HepG2 (cell line): ENCODE measurements at regions not wholly inside any gene's neighbourhood (a gene's known extent, or its start where the extent isn't known, plus 50 kb on each side); places are given as distances from the start of the nearest gene placed in this dataset.

Experiments used
- ATAC-seq: fragments of 200-7000 bp; cut with Tn5 transposase; 3 replicates; pipeline ENCODE4 v1.9.1; 2020; ENCODE audit warnings: mild to moderate bottlenecking, moderate library complexity
- BruUV-seq: library from RNA; stranded (reverse); fragments of 400-500 nt; replicated peaks from 2 replicates; lab custom pipeline; 2021; lab: Mats Ljungman, UMichigan
- CTCF ChIA-PET: fragments of 300-600 bp; formaldehyde crosslinking; extraction: SDS; loops from one replicate; lab custom pipeline; 2021; ENCODE audit warnings: low total read pairs, inconsistent platforms, low intra/inter-chr PET ratio; lab: Yijun Ruan, JAX
- POLR2A ChIA-PET: fragments of 350-600 bp; sonication (Branson Sonifier 250); formaldehyde crosslinking; loops from one replicate; lab custom pipeline; 2020; ENCODE audit warnings: antibody characterized with exemption, inconsistent platforms; lab: Yijun Ruan, JAX
- DNase-seq: peaks from one replicate; pipeline ENCODE4 v3.0.0-alpha.2; 2015; ENCODE audit warnings: low spot score
- FAIRE-seq: peaks from 3 replicates; lab custom pipeline; 2011; peaks lifted over from hg19 to GRCh38; lab: Jason Lieb, UNC
- H2AFZ ChIP-seq: one replicate; pipeline ENCODE4 v1.6.1; 2011; ENCODE audit warnings: low read length, inconsistent platforms
- H3K27ac ChIP-seq: fragments of 300-600 bp; 3 replicates; pipeline ENCODE4 v1.8.0; 2011; ENCODE audit warnings: mixed run types, mild to moderate bottlenecking, mixed read lengths, low read length, inconsistent platforms; ENCODE audit not compliant: insufficient read depth; ENCODE audit errors: extremely low read length
- H3K27me3 ChIP-seq, 2 experiments: fragments of 200-600 bp in 1 of 2; 2 replicates in 1 of 2; 3 replicates in 1 of 2; pipeline versions ENCODE4 v1.6.0 to v1.8.0; 2011; ENCODE audit warnings: low read length in 2 of 2, mild to moderate bottlenecking in 2 of 2, moderate library complexity in 2 of 2, inconsistent platforms in 1 of 2; ENCODE audit not compliant: insufficient read depth in 2 of 2, control insufficient read depth in 1 of 2
- H3K36me3 ChIP-seq, 2 experiments: fragments of 200-600 bp in 1 of 2; replicated peaks in 1 of 2; 2 replicates in 1 of 2; 3 replicates in 1 of 2; pipeline versions ENCODE4 v1.5.1 to v1.8.0; 2011; ENCODE audit warnings: low read length in 2 of 2, inconsistent platforms in 1 of 2; ENCODE audit not compliant: insufficient read depth in 2 of 2, control insufficient read depth in 1 of 2
- H3K4me1 ChIP-seq: 2 replicates; pipeline ENCODE4 v1.5.1; 2012; ENCODE audit warnings: low read length, inconsistent platforms; ENCODE audit not compliant: insufficient read depth
- H3K4me2 ChIP-seq: 2 replicates; pipeline ENCODE4 v1.6.0; 2011; ENCODE audit warnings: low read depth, low read length, inconsistent platforms
- H3K4me3 ChIP-seq, 3 experiments: fragments of 200-600 bp in 1 of 3; sonication (generic), shearing (Covaris generic) in 1 of 3; replicated peaks in 1 of 3; 2 replicates each; pipeline ENCODE4 v1.5.1; 2011 to 2016; ENCODE audit warnings: low read length in 3 of 3, inconsistent platforms in 2 of 3, low read depth in 2 of 3, mild to moderate bottlenecking in 2 of 3, control low read depth in 1 of 3, mixed read lengths in 1 of 3; ENCODE audit not compliant: insufficient read depth in 1 of 3
- H3K79me2 ChIP-seq: one replicate; pipeline ENCODE4 v1.6.1; 2011; ENCODE audit warnings: low read length, inconsistent platforms; ENCODE audit not compliant: insufficient read depth
- H3K9ac ChIP-seq: 2 replicates; pipeline ENCODE4 v1.6.0; 2011; ENCODE audit warnings: mild to moderate bottlenecking, low read depth, low read length, inconsistent platforms; ENCODE audit not compliant: insufficient read depth
- H3K9me3 ChIP-seq: 2 replicates; pipeline ENCODE4 v1.5.1; 2012; ENCODE audit warnings: mild to moderate bottlenecking, low read length
- H4K20me1 ChIP-seq: 2 replicates; pipeline ENCODE4 v1.6.0; 2011; ENCODE audit warnings: inconsistent platforms, mild to moderate bottlenecking, low read length, moderate library complexity; ENCODE audit not compliant: insufficient read depth
- BCLAF1 ChIP-seq: fragments of 450-650 bp; IDR thresholded peaks from 2 replicates; pipeline ENCODE4 v1.6.1; 2017; ENCODE audit warnings: mild to moderate bottlenecking
- HCFC1 ChIP-seq: fragments of 150-350 bp; IDR thresholded peaks from 2 replicates; pipeline ENCODE4 v1.6.1; 2014; ENCODE audit warnings: low read depth, low read length
- JUN ChIP-seq: sonication (generic); formaldehyde crosslinking; IDR thresholded peaks from 2 replicates; pipeline ENCODE4 v1.4.0; 2020; ENCODE audit warnings: mild to moderate bottlenecking, missing genetic modification reagents
- MXD1 ChIP-seq: sonication (generic); formaldehyde crosslinking; IDR thresholded peaks from 2 replicates; pipeline ENCODE4 v1.4.0; 2020; ENCODE audit warnings: mild to moderate bottlenecking, missing genetic modification reagents
- POGZ ChIP-seq: sonication (generic); formaldehyde crosslinking; IDR thresholded peaks from 2 replicates; pipeline ENCODE4 v1.4.0; 2020; ENCODE audit warnings: mild to moderate bottlenecking, missing genetic modification reagents
- SIN3B ChIP-seq: fragments of 150-350 bp; IDR thresholded peaks from 2 replicates; pipeline ENCODE4 v1.6.1; 2014; ENCODE audit warnings: low read length
- ZBTB7A ChIP-seq: sonication (generic); formaldehyde crosslinking; IDR thresholded peaks from 2 replicates; pipeline ENCODE4 v1.8.0; 2022; ENCODE audit warnings: mild to moderate bottlenecking, missing genetic modification reagents
- ZNF12 ChIP-seq: sonication (generic); formaldehyde crosslinking; IDR thresholded peaks from 2 replicates; pipeline ENCODE4 v1.5.0; 2020; ENCODE audit warnings: missing genetic modification reagents
- ZNF33B ChIP-seq: sonication (generic); formaldehyde crosslinking; IDR thresholded peaks from 2 replicates; pipeline ENCODE4 v1.5.1; 2020; ENCODE audit warnings: mild to moderate bottlenecking, missing genetic modification reagents
- ZNF382 ChIP-seq: sonication (generic); formaldehyde crosslinking; IDR thresholded peaks from 2 replicates; pipeline ENCODE4 v1.5.0; 2020; ENCODE audit warnings: missing genetic modification reagents, mild to moderate bottlenecking, borderline replicate concordance
- ZNF780A ChIP-seq: sonication (generic); formaldehyde crosslinking; IDR thresholded peaks from 2 replicates; pipeline ENCODE4 v1.8.0; 2022; ENCODE audit warnings: mild to moderate bottlenecking, missing genetic modification reagents, moderate library complexity
- ZZZ3 ChIP-seq: sonication (generic); formaldehyde crosslinking; IDR thresholded peaks from 2 replicates; pipeline ENCODE4 v1.4.0; 2020; ENCODE audit warnings: missing genetic modification reagents, mild to moderate bottlenecking, borderline replicate concordance
- WGBS: methylation state at CpG from one replicate; pipeline ENCODE4 v1.1.6; 2017; ENCODE audit warnings: low lambda C conversion rate; 5-methylcytosine and 5-hydroxymethylcytosine counted together
- in situ Hi-C: cut with HindIII; loops from 2 replicates; pipeline ENCODE4 v1.10.0; 2017; ENCODE audit warnings: low pct_unique_long_range_greater_than_20kb; ENCODE audit not compliant: extremely low pct_ligation_motif_present
- intact Hi-C: fragments of 100-400 bp; cut with micrococcal nuclease; formaldehyde crosslinking; loops from one replicate; pipeline ENCODE4 v1.10.0; 2022; ENCODE audit not compliant: unreplicated experiment
- TF ChIP-seq, protein P1 (sequence below): sonication (generic); formaldehyde crosslinking; IDR thresholded peaks from 2 replicates; pipeline ENCODE4 v1.5.0; 2020; ENCODE audit warnings: mild to moderate bottlenecking, missing genetic modification reagents, moderate library complexity
- TF ChIP-seq, protein P2 (sequence below): sonication (generic); formaldehyde crosslinking; IDR thresholded peaks from 2 replicates; pipeline ENCODE4 v1.4.0; 2020; ENCODE audit warnings: missing genetic modification reagents, borderline replicate concordance

GRCh38 chr11:25536289-25536688 lies 795.6 kb upstream of the ANO3 start (continued):
- no peak for TF ChIP-seq ZZZ3 (CRISPR knock-in tag)
- no peak for TF ChIP-seq POGZ (CRISPR knock-in tag)

DNA sequence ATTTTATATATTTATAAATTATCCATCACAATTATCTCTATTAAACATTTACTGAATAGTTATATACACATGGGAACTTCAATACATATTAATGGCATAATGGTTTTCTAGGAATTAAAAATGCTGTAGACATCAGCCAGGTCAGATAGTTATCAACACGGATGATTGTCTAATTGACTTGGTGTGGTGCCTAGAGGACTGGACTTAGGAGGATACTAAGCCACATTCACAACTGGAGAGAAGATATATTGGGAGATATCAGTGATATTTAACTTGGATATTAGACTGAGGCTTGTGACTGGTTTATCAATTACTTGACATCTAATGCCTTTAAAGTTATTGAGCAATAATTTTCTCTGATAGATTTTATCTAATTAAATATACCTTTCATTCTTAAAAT lies 794.5 kb upstream of the ANO3 start:
- CTCF ChIA-PET: no interaction called here
- Histone ChIP-seq H4K20me1 (no peaks in the 10 kb centered on the region), H3K4me2 (no peak overlapping the region), H2AFZ (no peak overlapping the region), H3K36me3 (no peaks in the 10 kb centered on the region), H3K4me1 (no peaks in the 10 kb centered on the region), H3K27ac (no peak overlapping the region), H3K9me3 (no peaks in the 10 kb centered on the region), H3K4me3 (no peak overlapping the region), H3K27me3 (no peaks in the 10 kb centered on the region), H3K9ac (no peak overlapping the region), H3K79me2 (no peaks in the 10 kb centered on the region)
- WGBS: 35% methylated on average over 1 of the region's 1 CpG
- ATAC-seq (no peak), DNase-seq (no peak), FAIRE-seq (no peak)
- in situ Hi-C loops (no loop called here), intact Hi-C loops (no loop called here)
- no TSS peak for BruUV-seq
- POLR2A ChIA-PET: no interaction called here
- TF ChIP-seq SIN3B (no peak), HCFC1 (no peak), ZNF780A (CRISPR knock-in tag) (no peak), MXD1 (CRISPR knock-in tag) (no peak), ZNF33B (CRISPR knock-in tag) (no peak), ZNF382 (CRISPR knock-in tag) (no peak), JUN (no peak), BCLAF1 (no peak), ZNF12 (CRISPR knock-in tag) (no peak), ZBTB7A (CRISPR knock-in tag) (no peak)
- TF ChIP-seq, protein P1, sequence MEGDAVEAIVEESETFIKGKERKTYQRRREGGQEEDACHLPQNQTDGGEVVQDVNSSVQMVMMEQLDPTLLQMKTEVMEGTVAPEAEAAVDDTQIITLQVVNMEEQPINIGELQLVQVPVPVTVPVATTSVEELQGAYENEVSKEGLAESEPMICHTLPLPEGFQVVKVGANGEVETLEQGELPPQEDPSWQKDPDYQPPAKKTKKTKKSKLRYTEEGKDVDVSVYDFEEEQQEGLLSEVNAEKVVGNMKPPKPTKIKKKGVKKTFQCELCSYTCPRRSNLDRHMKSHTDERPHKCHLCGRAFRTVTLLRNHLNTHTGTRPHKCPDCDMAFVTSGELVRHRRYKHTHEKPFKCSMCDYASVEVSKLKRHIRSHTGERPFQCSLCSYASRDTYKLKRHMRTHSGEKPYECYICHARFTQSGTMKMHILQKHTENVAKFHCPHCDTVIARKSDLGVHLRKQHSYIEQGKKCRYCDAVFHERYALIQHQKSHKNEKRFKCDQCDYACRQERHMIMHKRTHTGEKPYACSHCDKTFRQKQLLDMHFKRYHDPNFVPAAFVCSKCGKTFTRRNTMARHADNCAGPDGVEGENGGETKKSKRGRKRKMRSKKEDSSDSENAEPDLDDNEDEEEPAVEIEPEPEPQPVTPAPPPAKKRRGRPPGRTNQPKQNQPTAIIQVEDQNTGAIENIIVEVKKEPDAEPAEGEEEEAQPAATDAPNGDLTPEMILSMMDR (CRISPR knock-in tag): no peak
- TF ChIP-seq, protein P2, sequence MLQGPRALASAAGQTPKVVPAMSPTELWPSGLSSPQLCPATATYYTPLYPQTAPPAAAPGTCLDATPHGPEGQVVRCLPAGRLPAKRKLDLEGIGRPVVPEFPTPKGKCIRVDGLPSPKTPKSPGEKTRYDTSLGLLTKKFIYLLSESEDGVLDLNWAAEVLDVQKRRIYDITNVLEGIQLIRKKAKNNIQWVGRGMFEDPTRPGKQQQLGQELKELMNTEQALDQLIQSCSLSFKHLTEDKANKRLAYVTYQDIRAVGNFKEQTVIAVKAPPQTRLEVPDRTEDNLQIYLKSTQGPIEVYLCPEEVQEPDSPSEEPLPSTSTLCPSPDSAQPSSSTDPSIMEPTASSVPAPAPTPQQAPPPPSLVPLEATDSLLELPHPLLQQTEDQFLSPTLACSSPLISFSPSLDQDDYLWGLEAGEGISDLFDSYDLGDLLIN (CRISPR knock-in tag): no peak
